ENCODE measurements at regions not wholly inside any gene's neighbourhood (a gene's known extent, or its start where the extent isn't known, plus 50 kb on each side); places are given as distances from the start of the nearest gene placed in this dataset.

GRCh38 chr2:10971888-10972260 lies 60.1 kb downstream of the KCNF1 start:
- no peaks in the 10 kb centered on the region for H3K27me3 ChIP-seq (ENCODE audit: insufficient read depth)
- H3K4me1 ChIP-seq (ENCODE audit: insufficient read depth), result peaks cover 8% of the 10 kb centered on the region
- peaks cover 6% of the 10 kb centered on the region for H3K27me3 Mint-ChIP-seq (ENCODE audit: insufficient read depth, low read depth, poor library complexity)
- no peak overlapping the region for H2AFZ ChIP-seq
- H3K9me3 Mint-ChIP-seq, result peaks cover 4% of the 10 kb centered on the region; the same call in 1 of the 3 replicates
- no peak overlapping the region for H3K27ac Mint-ChIP-seq
- peaks cover 27% of the 10 kb centered on the region for H3K4me1 Mint-ChIP-seq
- no peaks in the 10 kb centered on the region for H3F3A ChIP-seq (replicated peaks; ENCODE audit: low read depth)
- H3K4me2 ChIP-seq, result no peak overlapping the region
- no peaks in the 10 kb centered on the region for H3K36me3 ChIP-seq (ENCODE audit: insufficient read depth)
- H3K9me2 ChIP-seq (ENCODE audit: insufficient read depth), result no peaks in the 10 kb centered on the region
- no peaks in the 10 kb centered on the region for H3K79me2 ChIP-seq (replicated peaks; ENCODE audit: insufficient read depth)
- no peaks in the 10 kb centered on the region for H4K20me1 ChIP-seq (replicated peaks; ENCODE audit: insufficient read depth)
- TF ChIP-seq ZNF331 (CRISPR knock-in tag; IDR thresholded peaks at IDR 0.05; ENCODE audit: low read depth) (no peak), STAT1 (IDR thresholded peaks at IDR 0.05; ENCODE audit: unreplicated experiment) (no peak), CREB1 (CRISPR knock-in tag; IDR thresholded peaks at IDR 0.05; ENCODE audit: low read depth) (no peak), POLR2AphosphoS5 (IDR thresholded peaks at IDR 0.05; ENCODE audit: low read depth) (no peak), REST (IDR thresholded peaks at IDR 0.05; ENCODE audit: unreplicated experiment) (no peak), ETS1 (IDR thresholded peaks at IDR 0.05) (no peak), ZNF462 (CRISPR knock-in tag; IDR thresholded peaks at IDR 0.05) (no peak), EZH2phosphoT487 (IDR thresholded peaks at IDR 0.05; ENCODE audit: unreplicated experiment) (no peak), CTCF (conservative IDR thresholded peaks at IDR 0.05; ENCODE audit: low read depth in 2 of 2) (no peak), JUNB (IDR thresholded peaks at IDR 0.05; ENCODE audit: unreplicated experiment) (no peak), ZNF114 (CRISPR knock-in tag; IDR thresholded peaks at IDR 0.05) (no peak), EZH2 (IDR thresholded peaks at IDR 0.05; ENCODE audit: low read depth, unreplicated experiment) (no peak), NANOG (IDR thresholded peaks at IDR 0.05; ENCODE audit: borderline replicate concordance) (no peak)
- no peak for DNase-seq (ENCODE audit: low spot score)
- ATAC-seq, result peak; percentile 22; the same call in 2 of the 3 replicates
- no peak overlapping the region for H3K4me3 ChIP-seq
- H3K4me3 Mint-ChIP-seq, result no peak overlapping the region
- H3K27ac ChIP-seq (ENCODE audit: low read depth), result no peak overlapping the region
- H3K36me3 Mint-ChIP-seq (ENCODE audit: low read depth), result no peaks in the 10 kb centered on the region

Measured in GM23338 (cell line).